AG09319 (cell line): ENCODE measurements at regions not wholly inside any gene's neighbourhood (a gene's known extent, or its start where the extent isn't known, plus 50 kb on each side); places are given as distances from the start of the nearest gene placed in this dataset.
"Not testable (repeated sequence)": the region's sequence is repeated elsewhere in the genome, so short reads cannot be mapped to it uniquely, and the experiment has no call there.

Experiments used
- DNase-seq: peaks from one replicate; pipeline ENCODE4 v3.0.0-alpha.2; 2010; ENCODE audit warnings: low read depth; ENCODE audit errors: extremely low read depth
- TF ChIP-seq, protein P1 (sequence below): IDR thresholded peaks from 2 replicates; pipeline ENCODE4 v1.5.1; 2011; ENCODE audit warnings: low read depth, mild to moderate bottlenecking, inconsistent platforms, low read length, moderate library complexity

DNA sequence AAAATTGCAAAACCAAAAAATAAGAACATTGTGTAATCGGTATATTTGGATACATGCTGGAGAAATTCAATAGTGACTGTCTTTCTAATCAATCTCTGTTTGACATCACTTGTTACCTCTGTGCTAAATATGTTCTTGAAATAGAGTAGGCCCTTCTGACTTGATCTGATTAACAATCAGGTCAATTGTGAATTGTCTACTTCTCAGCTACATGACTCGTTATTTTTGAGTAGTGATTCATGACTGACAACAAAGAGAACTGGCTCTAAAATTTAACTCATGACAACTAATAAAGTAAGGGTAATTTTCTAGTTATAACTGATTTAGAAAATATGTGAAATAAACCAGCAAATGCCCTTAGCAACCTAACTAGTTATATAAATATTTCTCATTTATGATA is 312.1 kb downstream of the TMX3 start:
- TF ChIP-seq, protein P1, sequence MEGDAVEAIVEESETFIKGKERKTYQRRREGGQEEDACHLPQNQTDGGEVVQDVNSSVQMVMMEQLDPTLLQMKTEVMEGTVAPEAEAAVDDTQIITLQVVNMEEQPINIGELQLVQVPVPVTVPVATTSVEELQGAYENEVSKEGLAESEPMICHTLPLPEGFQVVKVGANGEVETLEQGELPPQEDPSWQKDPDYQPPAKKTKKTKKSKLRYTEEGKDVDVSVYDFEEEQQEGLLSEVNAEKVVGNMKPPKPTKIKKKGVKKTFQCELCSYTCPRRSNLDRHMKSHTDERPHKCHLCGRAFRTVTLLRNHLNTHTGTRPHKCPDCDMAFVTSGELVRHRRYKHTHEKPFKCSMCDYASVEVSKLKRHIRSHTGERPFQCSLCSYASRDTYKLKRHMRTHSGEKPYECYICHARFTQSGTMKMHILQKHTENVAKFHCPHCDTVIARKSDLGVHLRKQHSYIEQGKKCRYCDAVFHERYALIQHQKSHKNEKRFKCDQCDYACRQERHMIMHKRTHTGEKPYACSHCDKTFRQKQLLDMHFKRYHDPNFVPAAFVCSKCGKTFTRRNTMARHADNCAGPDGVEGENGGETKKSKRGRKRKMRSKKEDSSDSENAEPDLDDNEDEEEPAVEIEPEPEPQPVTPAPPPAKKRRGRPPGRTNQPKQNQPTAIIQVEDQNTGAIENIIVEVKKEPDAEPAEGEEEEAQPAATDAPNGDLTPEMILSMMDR: no peak
- no peak for DNase-seq

DNA sequence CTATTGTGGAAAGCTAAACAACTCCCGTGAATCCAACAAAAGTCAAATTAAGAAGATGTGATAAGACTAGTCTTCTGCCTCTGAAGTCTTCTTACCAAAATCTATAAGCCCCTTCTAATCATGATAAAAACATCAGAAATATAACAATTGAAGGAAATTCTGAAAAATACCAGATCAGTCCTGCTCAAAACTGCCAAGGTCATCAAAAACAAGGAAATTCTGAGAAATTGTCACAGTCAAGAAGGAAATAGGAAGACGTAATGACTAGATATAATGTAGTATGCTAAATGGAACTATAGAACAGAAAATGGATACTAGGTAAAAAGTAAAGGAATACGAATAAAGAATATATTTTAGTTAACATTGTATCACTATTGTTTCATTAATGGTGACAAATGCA is 314.0 kb downstream of the TMX3 start:
- TF ChIP-seq, protein P1: no peak
- no peak for DNase-seq

DNA sequence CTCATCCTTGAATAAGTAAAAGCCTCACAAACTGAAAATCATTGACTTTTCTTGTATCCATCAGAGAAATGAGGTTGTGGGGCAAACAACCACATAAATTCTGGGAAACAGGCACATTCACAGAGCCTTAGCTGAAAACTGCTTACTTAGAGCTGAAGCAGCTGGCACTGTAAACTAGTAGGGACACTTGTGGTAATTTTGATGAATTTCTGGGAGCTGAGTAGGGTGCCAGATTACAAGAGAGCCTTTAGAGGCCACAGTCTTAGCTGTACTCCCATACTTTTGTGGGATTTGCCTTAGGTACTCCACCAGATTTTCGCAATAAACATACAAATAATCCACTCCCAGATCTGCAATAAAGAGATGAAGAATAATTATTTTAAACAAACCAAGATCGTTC is 315.2 kb downstream of the TMX3 start:
- no peak for DNase-seq
- TF ChIP-seq, protein P1: no peak

DNA sequence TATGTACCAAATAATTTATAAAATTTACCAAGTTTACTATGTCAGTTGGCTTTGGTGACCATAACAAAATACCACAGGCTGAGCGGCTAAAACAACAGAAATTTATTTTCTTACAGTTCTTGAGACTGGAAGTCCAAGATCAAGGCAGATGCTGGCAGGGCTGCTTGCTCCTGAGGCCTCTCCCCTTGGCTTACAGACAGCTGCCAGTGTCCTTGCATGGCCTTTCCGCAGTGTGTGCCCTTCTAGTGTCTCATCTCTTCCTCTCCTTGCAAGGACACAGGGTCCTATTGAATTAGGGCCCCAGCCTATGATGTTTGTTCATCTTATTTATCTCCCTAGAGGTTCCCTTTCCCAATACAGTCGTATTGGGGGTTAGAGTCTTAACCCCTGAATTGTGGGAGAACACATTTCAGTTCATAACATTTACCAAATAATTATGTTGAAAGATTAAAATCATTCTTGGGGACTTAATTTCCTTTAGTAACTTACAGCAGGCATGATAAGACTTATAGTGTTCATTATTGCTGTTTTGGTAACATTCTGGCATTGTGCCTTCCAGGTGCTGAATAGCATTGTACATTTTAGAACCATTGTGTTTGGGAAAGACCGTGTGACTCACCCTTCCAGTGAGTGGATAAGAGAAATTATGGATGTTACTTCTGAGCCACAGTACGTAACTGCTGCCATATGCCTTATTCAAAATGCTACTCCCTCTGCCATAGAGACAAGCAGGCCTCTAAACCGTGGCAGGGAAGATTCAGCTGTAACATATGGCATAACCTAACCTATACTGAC is 317.5 kb downstream of the TMX3 start:
- DNase-seq: no peak
- TF ChIP-seq, protein P1: no peak

- DNase-seq: no peak
Measured at GRCh38 chr18:68394705-68395104, 320.2 kb downstream of the TMX3 start.

DNA sequence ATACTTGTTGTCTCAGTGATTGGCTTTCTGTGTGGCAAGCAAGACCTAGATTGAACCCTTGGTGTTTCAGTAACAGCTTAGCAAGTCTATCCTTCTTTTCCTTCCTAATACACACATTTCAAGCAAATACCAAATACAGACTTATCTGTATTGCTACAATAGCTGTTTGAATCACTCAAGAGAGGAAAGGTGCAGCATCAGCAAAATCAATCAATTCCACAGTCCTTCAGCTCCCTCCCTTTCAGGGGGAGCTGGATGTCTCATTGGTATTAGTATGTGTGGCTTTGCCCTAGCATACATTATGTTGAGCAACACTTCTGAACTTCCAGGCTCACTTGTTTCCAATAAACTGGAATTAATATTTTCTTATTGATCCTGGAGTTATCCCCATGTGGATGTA is 323.1 kb downstream of the TMX3 start:
- TF ChIP-seq, protein P1: no peak
- DNase-seq: no peak

More at GRCh38 chr18:68394705-68395104, 320.2 kb downstream of the TMX3 start:
- TF ChIP-seq, protein P1: no peak

DNA sequence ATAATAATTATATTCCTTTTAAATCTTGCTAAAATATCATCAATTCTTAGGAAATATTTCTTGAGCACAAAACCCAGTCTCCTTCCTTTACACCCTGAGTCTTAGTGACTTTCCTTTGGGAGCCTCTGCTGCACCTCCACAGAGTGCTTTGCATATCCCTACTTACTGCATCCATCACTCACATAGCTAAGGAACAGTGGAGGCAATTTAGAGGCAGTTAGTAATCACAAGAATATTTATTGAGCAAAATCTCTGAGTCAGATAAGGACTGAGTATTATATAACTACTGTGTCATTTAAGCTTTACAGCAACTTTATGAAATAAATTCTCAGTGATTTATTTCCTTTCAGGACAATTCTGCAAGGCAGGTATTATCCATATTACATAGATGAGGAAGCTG is 327.7 kb downstream of the TMX3 start:
- TF ChIP-seq, protein P1: no peak
- DNase-seq: no peak

GRCh38 chr18:68383979-68384378 is 330.9 kb downstream of the TMX3 start:
- DNase-seq: not testable (repeated sequence)
